Liver (tissue), 8 donors: ENCODE measurements at regions not wholly inside any gene's neighbourhood (a gene's known extent, or its start where the extent isn't known, plus 50 kb on each side); places are given as distances from the start of the nearest gene placed in this dataset.

Experiments used
- DNase-seq: peaks from one replicate; pipeline ENCODE4 v3.0.0-alpha.2; 2017; ENCODE audit warnings: low spot score
- H3K27ac ChIP-seq, 2 donors: one replicate each; pipeline ENCODE4 v1.7.0; 2013; ENCODE audit warnings: inconsistent platforms in 2 of 2, low read length in 2 of 2, control low read depth in 1 of 2, low read depth in 1 of 2, mild to moderate bottlenecking in 1 of 2
- H3K27me3 ChIP-seq, 4 donors: one replicate each; pipeline versions ENCODE4 v1.6.1 to v1.7.0; 2013; ENCODE audit warnings: low read length in 3 of 4, inconsistent platforms in 1 of 4, mild to moderate bottlenecking in 1 of 4, moderate library complexity in 1 of 4; ENCODE audit not compliant: control insufficient read depth in 4 of 4, insufficient read depth in 4 of 4
- H3K36me3 ChIP-seq, 4 donors: one replicate each; pipeline versions ENCODE4 v1.6.1 to v1.7.0; 2013; ENCODE audit warnings: low read length in 3 of 4, mild to moderate bottlenecking in 3 of 4, low read depth in 1 of 4, moderate library complexity in 1 of 4; ENCODE audit not compliant: control insufficient read depth in 4 of 4, insufficient read depth in 3 of 4
- H3K4me1 ChIP-seq, 4 donors: one replicate each; pipeline versions ENCODE4 v1.6.1 to v1.7.0; 2013; ENCODE audit warnings: low read length in 3 of 4, mild to moderate bottlenecking in 3 of 4, moderate library complexity in 1 of 4; ENCODE audit not compliant: control insufficient read depth in 4 of 4, insufficient read depth in 4 of 4
- H3K4me3 ChIP-seq, 3 donors: one replicate each; pipeline versions ENCODE4 v1.6.1 to v1.7.0; 2013; ENCODE audit warnings: low read length in 3 of 3, control low read depth in 1 of 3, low read depth in 1 of 3, mild to moderate bottlenecking in 1 of 3
- H3K9ac ChIP-seq, 2 donors: one replicate each; pipeline ENCODE4 v1.7.0; 2013; ENCODE audit warnings: low read length in 2 of 2, mild to moderate bottlenecking in 2 of 2, moderate library complexity in 2 of 2, control low read depth in 1 of 2, low read depth in 1 of 2
- H3K9me3 ChIP-seq, 4 donors: one replicate each; pipeline versions ENCODE4 v1.6.1 to v1.7.0; 2013; ENCODE audit warnings: low read length in 3 of 4; ENCODE audit not compliant: control insufficient read depth in 4 of 4
- ATF3 ChIP-seq: IDR thresholded peaks from 2 replicates; pipeline ENCODE4 v1.6.1; 2016; ENCODE audit warnings: antibody characterized with exemption
- EGR1 ChIP-seq, 2 donors: IDR thresholded peaks; 2 replicates each; pipeline ENCODE4 v1.6.1; 2016 to 2018; ENCODE audit warnings: antibody characterized with exemption in 2 of 2, low read depth in 2 of 2
- FOXA1 ChIP-seq: IDR thresholded peaks from 2 replicates; pipeline ENCODE4 v1.6.1; 2016; ENCODE audit warnings: antibody characterized with exemption
- FOXA2 ChIP-seq: IDR thresholded peaks from 2 replicates; pipeline ENCODE4 v1.6.1; 2016; ENCODE audit warnings: antibody characterized with exemption
- GABPA ChIP-seq, 2 donors: IDR thresholded peaks in 1 of 2; conservative IDR thresholded peaks in 1 of 2; 2 replicates each; pipeline ENCODE4 v1.6.1; 2016; ENCODE audit warnings: antibody characterized with exemption in 2 of 2, mild to moderate bottlenecking in 1 of 2, moderate library complexity in 1 of 2
- HNF4A ChIP-seq, 2 donors: conservative IDR thresholded peaks; 2 replicates each; pipeline ENCODE4 v1.6.1; 2016; ENCODE audit warnings: antibody characterized with exemption in 2 of 2, mild to moderate bottlenecking in 2 of 2
- HNF4G ChIP-seq: IDR thresholded peaks from 2 replicates; pipeline ENCODE4 v1.6.1; 2016; ENCODE audit warnings: antibody characterized with exemption
- JUND ChIP-seq, 2 donors: IDR thresholded peaks; 2 replicates each; pipeline ENCODE4 v1.6.1; 2016; ENCODE audit warnings: antibody characterized with exemption in 2 of 2
- MAX ChIP-seq: IDR thresholded peaks from 2 replicates; pipeline ENCODE4 v1.6.1; 2016; ENCODE audit warnings: antibody characterized with exemption
- NR2F2 ChIP-seq: IDR thresholded peaks from 2 replicates; pipeline ENCODE4 v1.6.1; 2016; ENCODE audit warnings: antibody characterized with exemption
- RAD21 ChIP-seq, 2 donors: IDR thresholded peaks; 2 replicates each; pipeline ENCODE4 v1.6.1; 2016; ENCODE audit warnings: antibody characterized with exemption in 2 of 2, mild to moderate bottlenecking in 2 of 2
- REST ChIP-seq: IDR thresholded peaks from 2 replicates; pipeline ENCODE4 v1.6.1; 2016; ENCODE audit warnings: antibody characterized with exemption, mild to moderate bottlenecking
- RXRA ChIP-seq, 2 donors: IDR thresholded peaks; 2 replicates each; pipeline ENCODE4 v1.6.1; 2017 to 2018; ENCODE audit warnings: antibody characterized with exemption in 2 of 2, mild to moderate bottlenecking in 1 of 2
- SP1 ChIP-seq: IDR thresholded peaks from 2 replicates; pipeline ENCODE4 v1.6.1; 2018; ENCODE audit warnings: antibody characterized with exemption, mild to moderate bottlenecking
- TAF1 ChIP-seq: conservative IDR thresholded peaks from 2 replicates; pipeline ENCODE4 v1.6.1; 2016; ENCODE audit warnings: antibody characterized with exemption, mild to moderate bottlenecking
- YY1 ChIP-seq: IDR thresholded peaks from 2 replicates; pipeline ENCODE4 v1.6.1; 2016; ENCODE audit warnings: antibody characterized with exemption, mild to moderate bottlenecking
- ZBTB33 ChIP-seq: IDR thresholded peaks from 2 replicates; pipeline ENCODE4 v1.6.1; 2016; ENCODE audit warnings: antibody characterized with exemption
- WGBS: extraction: QIAGEN DNeasy Blood & Tissue Kit; methylation state at CpG from one replicate; pipeline ENCODE4 v1.1.7; 2013; 5-methylcytosine and 5-hydroxymethylcytosine counted together
- TF ChIP-seq, protein P1 (sequence below): fragments of 150-350 bp; IDR thresholded peaks from 2 replicates; pipeline ENCODE4 v1.5.1; 2017; ENCODE audit warnings: improper control_type of control experiment, low read depth, low read length; ENCODE audit not compliant: missing input control
- donor health status: healthy.
- donor health status: healthy.
- donor health status: healthy.
- donor health status: healthy.
- donor health status: healthy.

DNA sequence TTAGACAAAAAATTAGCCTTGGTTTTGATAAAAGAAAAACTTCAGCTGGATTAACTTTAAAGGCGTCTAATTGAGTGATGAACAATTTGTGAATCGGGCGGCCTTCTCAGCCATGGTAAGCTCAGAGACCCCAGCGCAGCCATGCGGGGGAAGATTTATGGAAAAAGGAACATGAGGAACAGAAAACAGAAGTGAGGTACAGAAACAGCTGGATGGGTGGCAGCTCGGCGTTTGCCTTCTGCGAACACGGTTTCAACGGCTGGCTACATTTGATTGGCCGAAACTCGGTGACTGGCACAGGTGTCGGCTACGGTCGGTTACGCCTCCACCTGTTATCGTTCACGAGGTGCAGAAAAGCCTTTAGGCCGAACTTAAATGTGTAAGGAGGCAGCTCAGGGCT is 401.4 kb upstream of the FAT1 start:
- Histone ChIP-seq H3K36me3 (no peaks in the 10 kb centered on the region), H3K4me1 (no peaks in the 10 kb centered on the region), H3K27me3 (peaks cover 0 to 4% (median 0%) of the 10 kb centered on the region in 4 donors), H3K4me3 (no peak overlapping the region), H3K27ac (no peak overlapping the region), H3K9ac (no peak overlapping the region), H3K9me3 (peaks cover 0 to 10% (median 0%) of the 10 kb centered on the region in 4 donors)
- no peak for TF ChIP-seq SP1
- no peak for TF ChIP-seq EGR1 (IDR thresholded peaks at IDR 0.05; ENCODE audit: low read depth in 2 of 2)
- no peak for TF ChIP-seq RAD21 (IDR thresholded peaks at IDR 0.05)
- TF ChIP-seq, protein P1, sequence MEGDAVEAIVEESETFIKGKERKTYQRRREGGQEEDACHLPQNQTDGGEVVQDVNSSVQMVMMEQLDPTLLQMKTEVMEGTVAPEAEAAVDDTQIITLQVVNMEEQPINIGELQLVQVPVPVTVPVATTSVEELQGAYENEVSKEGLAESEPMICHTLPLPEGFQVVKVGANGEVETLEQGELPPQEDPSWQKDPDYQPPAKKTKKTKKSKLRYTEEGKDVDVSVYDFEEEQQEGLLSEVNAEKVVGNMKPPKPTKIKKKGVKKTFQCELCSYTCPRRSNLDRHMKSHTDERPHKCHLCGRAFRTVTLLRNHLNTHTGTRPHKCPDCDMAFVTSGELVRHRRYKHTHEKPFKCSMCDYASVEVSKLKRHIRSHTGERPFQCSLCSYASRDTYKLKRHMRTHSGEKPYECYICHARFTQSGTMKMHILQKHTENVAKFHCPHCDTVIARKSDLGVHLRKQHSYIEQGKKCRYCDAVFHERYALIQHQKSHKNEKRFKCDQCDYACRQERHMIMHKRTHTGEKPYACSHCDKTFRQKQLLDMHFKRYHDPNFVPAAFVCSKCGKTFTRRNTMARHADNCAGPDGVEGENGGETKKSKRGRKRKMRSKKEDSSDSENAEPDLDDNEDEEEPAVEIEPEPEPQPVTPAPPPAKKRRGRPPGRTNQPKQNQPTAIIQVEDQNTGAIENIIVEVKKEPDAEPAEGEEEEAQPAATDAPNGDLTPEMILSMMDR = no peak
- TF ChIP-seq TAF1 = no peak
- no peak for TF ChIP-seq NR2F2
- no peak for TF ChIP-seq MAX
- no peak for TF ChIP-seq GABPA (IDR thresholded peaks at IDR 0.05 in 1 of 2, conservative IDR thresholded peaks at IDR 0.05 in 1 of 2)
- TF ChIP-seq FOXA2 = no peak
- DNase-seq = no peak
- 89% methylated on average over 19 of the region's 19 CpGs for WGBS

DNA sequence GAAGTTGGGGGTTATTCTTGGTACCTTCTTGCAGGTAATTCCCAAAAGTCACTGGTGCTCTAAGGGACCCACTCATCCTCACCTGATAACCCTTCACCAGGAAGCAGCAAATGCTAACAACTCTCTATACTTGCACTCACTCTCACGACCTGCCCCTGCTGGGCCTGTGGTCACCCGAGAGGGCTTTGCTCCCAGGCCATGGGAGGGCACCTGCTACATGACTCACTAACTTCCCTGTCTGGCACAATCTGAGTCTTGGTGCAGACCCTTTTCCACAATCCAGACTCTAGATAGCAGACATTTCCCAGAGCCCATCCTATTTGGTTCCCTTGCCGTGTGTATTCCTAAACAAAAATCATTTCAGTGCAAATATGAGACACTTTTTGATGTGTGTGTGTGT is 403.8 kb upstream of the FAT1 start:
- Histone ChIP-seq H3K36me3 (no peaks in the 10 kb centered on the region), H3K9ac (no peak overlapping the region), H3K27me3 (peaks cover 0 to 4% (median 0%) of the 10 kb centered on the region in 4 donors), H3K9me3 (peaks cover 0 to 10% (median 0%) of the 10 kb centered on the region in 4 donors), H3K4me3 (no peak overlapping the region), H3K27ac (no peak overlapping the region), H3K4me1 (no peaks in the 10 kb centered on the region)
- WGBS = 72% methylated on average over 3 of the region's 3 CpGs
- DNase-seq = no peak
- TF ChIP-seq REST (no peak), ZBTB33 (no peak), GABPA (IDR thresholded peaks at IDR 0.05 in 1 of 2, conservative IDR thresholded peaks at IDR 0.05 in 1 of 2) (no peak), HNF4G (no peak), RAD21 (IDR thresholded peaks at IDR 0.05) (no peak), FOXA2 (no peak), MAX (no peak), TAF1 (no peak), NR2F2 (no peak), RXRA (IDR thresholded peaks at IDR 0.05) (no peak), FOXA1 (no peak), SP1 (no peak), ATF3 (no peak), JUND (IDR thresholded peaks at IDR 0.05) (no peak), HNF4A (conservative IDR thresholded peaks at IDR 0.05) (no peak), EGR1 (IDR thresholded peaks at IDR 0.05; ENCODE audit: low read depth in 2 of 2) (no peak), YY1 (no peak)
- TF ChIP-seq, protein P1 = no peak
